PC-9 (cell line): ENCODE measurements at regions not wholly inside any gene's neighbourhood (a gene's known extent, or its start where the extent isn't known, plus 50 kb on each side); places are given as distances from the start of the nearest gene placed in this dataset.

Experiments
- CTCF ChIP-seq: fragments of 200-600 bp; sonication (generic); conservative IDR thresholded peaks from 2 replicates; pipeline ENCODE4 v1.6.1; 2017; ENCODE audit warnings: mixed run types, antibody characterized with exemption, mild to moderate bottlenecking, moderate library complexity
- EZH2 ChIP-seq: fragments of 200-600 bp; sonication (generic); IDR thresholded peaks from 2 replicates; pipeline ENCODE4 v1.8.0; 2017; ENCODE audit warnings: antibody characterized with exemption, low read depth

GRCh38 chr5:163245584-163245983 lies 191.8 kb upstream of the CCNG1 start:
- TF ChIP-seq CTCF (no peak), EZH2 (no peak)
